ENCODE measurements at regions not wholly inside any gene's neighbourhood (a gene's known extent, or its start where the extent isn't known, plus 50 kb on each side); places are given as distances from the start of the nearest gene placed in this dataset.

GRCh38 chr4:45036677-45037076 lies 310.3 kb upstream of the GNPDA2 start:
- H3K9me3 Mint-ChIP-seq = no peaks in the 10 kb centered on the region
- ChIA-PET CTCF (no interaction called here), POLR2A (no interaction called here)
- ATAC-seq (ENCODE audit: low read depth) (no peak), DNase-seq (no peak)
- no peak overlapping the region for H3K27ac Mint-ChIP-seq
- H3K4me1 Mint-ChIP-seq = no peaks in the 10 kb centered on the region
- H3K27me3 Mint-ChIP-seq = no peaks in the 10 kb centered on the region
- H3K4me3 Mint-ChIP-seq = no peak overlapping the region
- no peak for TF ChIP-seq CTCF (IDR thresholded peaks at IDR 0.05)
- no peaks in the 10 kb centered on the region for H3K36me3 Mint-ChIP-seq (ENCODE audit: low read depth)
- intact Hi-C loops (cut with micrococcal nuclease) = no loop called here

- ChIA-PET POLR2A (no interaction called here), CTCF (no interaction called here)
- DNase-seq (no peak), ATAC-seq (ENCODE audit: low read depth) (no peak)
- no peak overlapping the region for H3K4me3 Mint-ChIP-seq
- intact Hi-C loops (cut with micrococcal nuclease) = no loop called here
- no peaks in the 10 kb centered on the region for H3K27me3 Mint-ChIP-seq
- no peak for TF ChIP-seq CTCF (IDR thresholded peaks at IDR 0.05)
- H3K27ac Mint-ChIP-seq = no peak overlapping the region
- H3K4me1 Mint-ChIP-seq = no peaks in the 10 kb centered on the region
- no peaks in the 10 kb centered on the region for H3K36me3 Mint-ChIP-seq (ENCODE audit: low read depth)
- H3K9me3 Mint-ChIP-seq = peaks cover 5% of the 10 kb centered on the region
These were observed 307.5 kb upstream of the GNPDA2 start for GRCh38 chr4:45033676-45034419.

- no peak for TF ChIP-seq CTCF (IDR thresholded peaks at IDR 0.05)
- no peak for DNase-seq
- H3K9me3 Mint-ChIP-seq = peaks cover 7% of the 10 kb centered on the region
- intact Hi-C loops (cut with micrococcal nuclease) = no loop called here
- H3K27me3 Mint-ChIP-seq = no peaks in the 10 kb centered on the region
- POLR2A ChIA-PET = no interaction called here
- ATAC-seq (ENCODE audit: low read depth) = no peak
- no peak overlapping the region for H3K27ac Mint-ChIP-seq
- H3K36me3 Mint-ChIP-seq (ENCODE audit: low read depth) = no peaks in the 10 kb centered on the region
- H3K4me3 Mint-ChIP-seq = no peak overlapping the region
- H3K4me1 Mint-ChIP-seq = no peaks in the 10 kb centered on the region
- CTCF ChIA-PET = no interaction called here
These were observed 303.7 kb upstream of the GNPDA2 start for GRCh38 chr4:45030059-45030458.

GRCh38 chr4:45007508-45007907 lies 281.2 kb upstream of the GNPDA2 start:
- Mint-ChIP-seq H3K27ac (no peak overlapping the region), H3K27me3 (no peaks in the 10 kb centered on the region), H3K9me3 (no peaks in the 10 kb centered on the region), H3K36me3 (ENCODE audit: low read depth) (no peaks in the 10 kb centered on the region), H3K4me1 (no peaks in the 10 kb centered on the region), H3K4me3 (no peak overlapping the region)
- DNase-seq = no peak
- intact Hi-C loops (cut with micrococcal nuclease) = no loop called here
- TF ChIP-seq CTCF (IDR thresholded peaks at IDR 0.05) = no peak
- ChIA-PET CTCF (no interaction called here), POLR2A (no interaction called here)
- ATAC-seq (ENCODE audit: low read depth) = no peak

GRCh38 chr4:45006078-45006477 lies 279.7 kb upstream of the GNPDA2 start:
- no peak for TF ChIP-seq CTCF (IDR thresholded peaks at IDR 0.05)
- H3K9me3 Mint-ChIP-seq = no peaks in the 10 kb centered on the region
- no peak overlapping the region for H3K4me3 Mint-ChIP-seq
- CTCF ChIA-PET = no interaction called here
- DNase-seq (no peak), ATAC-seq (ENCODE audit: low read depth) (no peak)
- no peaks in the 10 kb centered on the region for H3K36me3 Mint-ChIP-seq (ENCODE audit: low read depth)
- H3K4me1 Mint-ChIP-seq = no peaks in the 10 kb centered on the region
- no peak overlapping the region for H3K27ac Mint-ChIP-seq
- H3K27me3 Mint-ChIP-seq = no peaks in the 10 kb centered on the region
- intact Hi-C loops (cut with micrococcal nuclease) = no loop called here
- POLR2A ChIA-PET = no interaction called here
